OCI-LY7 (cell line): ENCODE measurements at regions not wholly inside any gene's neighbourhood (a gene's known extent, or its start where the extent isn't known, plus 50 kb on each side); places are given as distances from the start of the nearest gene placed in this dataset.

Experiments
- BruUV-seq: library from RNA; stranded (reverse); fragments of 400-500 nt; replicated peaks from 2 replicates; lab custom pipeline; 2021; lab: Mats Ljungman, UMichigan
- CTCF ChIA-PET: fragments of 300-600 bp; sonication (Branson Sonifier 250); formaldehyde crosslinking; loops from one replicate; lab custom pipeline; 2022; ENCODE audit warnings: antibody characterized with exemption; ENCODE audit not compliant: unreplicated experiment; lab: Charles Lee
- POLR2A ChIA-PET: fragments of 300-600 bp; sonication (Branson Sonifier 250); formaldehyde crosslinking; loops from one replicate; lab custom pipeline; 2022; ENCODE audit warnings: antibody characterized with exemption; lab: Charles Lee
- DNase-seq: peaks from one replicate; pipeline ENCODE4 v3.0.0-alpha.2; 2015; ENCODE audit warnings: low spot score
- H2AFZ ChIP-seq: fragments of 200-600 bp; sonication (generic), shearing (Covaris generic); 2 replicates; pipeline ENCODE4 v1.6.1; 2014; ENCODE audit warnings: mild to moderate bottlenecking, antibody characterized with exemption, low read length, moderate library complexity
- H3K27ac ChIP-seq: fragments of 200-600 bp; sonication (generic); 2 replicates; pipeline ENCODE4 v1.5.1; 2014; ENCODE audit warnings: mixed run types, low read depth, mild to moderate bottlenecking, moderate library complexity, low read length, inconsistent platforms; ENCODE audit not compliant: poor library complexity, severe bottlenecking
- H3K36me3 ChIP-seq: fragments of 200-600 bp; sonication (generic); 2 replicates; pipeline ENCODE4 v1.6.1; 2014; ENCODE audit warnings: mild to moderate bottlenecking, antibody characterized with exemption, low read length, moderate library complexity, mixed read lengths; ENCODE audit not compliant: insufficient read depth
- H3K4me1 ChIP-seq: fragments of 200-600 bp; sonication (generic); 2 replicates; pipeline ENCODE4 v1.5.1; 2014; ENCODE audit warnings: mild to moderate bottlenecking, low read length; ENCODE audit not compliant: insufficient read depth, poor library complexity, severe bottlenecking
- H3K4me2 ChIP-seq: fragments of 200-600 bp; sonication (generic); 2 replicates; pipeline ENCODE4 v1.6.1; 2014; ENCODE audit warnings: mild to moderate bottlenecking, low read length
- H3K4me3 ChIP-seq: fragments of 200-600 bp; sonication (generic); 2 replicates; pipeline ENCODE4 v1.5.1; 2014; ENCODE audit warnings: mild to moderate bottlenecking, low read depth, low read length; ENCODE audit not compliant: poor library complexity, severe bottlenecking
- H3K79me2 ChIP-seq: fragments of 200-600 bp; sonication (generic); 2 replicates; pipeline ENCODE4 v1.6.1; 2016; ENCODE audit warnings: low read depth, mild to moderate bottlenecking, low read length, moderate library complexity, mixed read lengths; ENCODE audit not compliant: insufficient read depth
- H3K9me2 ChIP-seq: fragments of 200-600 bp; sonication (generic); 2 replicates; pipeline ENCODE4 v1.6.1; 2016; ENCODE audit warnings: mild to moderate bottlenecking, low read length, mixed read lengths; ENCODE audit not compliant: insufficient read depth
- H3K9me3 ChIP-seq: fragments of 200-600 bp; sonication (generic); 2 replicates; pipeline ENCODE4 v1.6.1; 2014; ENCODE audit warnings: mild to moderate bottlenecking, mixed run types, low read length, mixed read lengths
- H4K20me1 ChIP-seq: fragments of 200-600 bp; sonication (generic); 2 replicates; pipeline ENCODE4 v1.6.1; 2014; ENCODE audit warnings: mild to moderate bottlenecking, antibody characterized with exemption, low read length, moderate library complexity, mixed read lengths; ENCODE audit not compliant: insufficient read depth
- EZH2phosphoT487 ChIP-seq: fragments of 200-600 bp; sonication (generic); IDR thresholded peaks from 2 replicates; pipeline ENCODE4 v1.6.1; 2018; ENCODE audit warnings: low read depth, borderline replicate concordance, mild to moderate bottlenecking, mixed run types, antibody characterized with exemption, low read length, moderate library complexity, mixed read lengths
- intact Hi-C: fragments of 100-400 bp; cut with micrococcal nuclease; formaldehyde crosslinking; loops from one replicate; pipeline ENCODE4 v1.10.0; 2022; ENCODE audit not compliant: unreplicated experiment
- TF ChIP-seq, protein P1 (sequence below): fragments of 200-600 bp; sonication (generic); conservative IDR thresholded peaks from 2 replicates; pipeline ENCODE4 v1.5.1; 2014; ENCODE audit warnings: mild to moderate bottlenecking, antibody characterized with exemption, low read length, moderate library complexity, mixed read lengths

DNA sequence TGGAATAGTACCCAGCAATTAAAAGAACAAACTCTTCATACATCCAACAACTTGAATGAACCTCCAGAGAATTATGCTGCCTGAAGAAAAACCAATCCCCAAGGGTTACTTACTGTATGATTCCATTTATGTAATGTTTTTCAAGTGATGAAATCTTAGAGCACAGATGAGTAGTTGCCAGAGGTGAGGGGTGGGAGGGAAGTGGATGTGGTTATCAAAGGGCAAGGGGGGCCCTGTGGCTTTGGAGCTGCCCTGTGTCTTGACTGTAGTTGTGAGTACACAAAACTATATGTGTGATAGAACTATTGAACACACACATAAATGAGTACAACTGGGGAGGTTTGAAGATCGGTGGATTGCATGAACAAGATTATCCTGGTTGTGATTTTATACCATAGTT lies 115.8 kb upstream of the SLC25A48 start:
- Histone ChIP-seq H3K9me2 (no peaks in the 10 kb centered on the region), H3K27ac (no peak overlapping the region), H3K4me2 (no peak overlapping the region), H2AFZ (no peak overlapping the region), H3K36me3 (no peaks in the 10 kb centered on the region), H3K9me3 (no peaks in the 10 kb centered on the region), H3K79me2 (no peaks in the 10 kb centered on the region), H3K4me1 (no peaks in the 10 kb centered on the region), H4K20me1 (no peaks in the 10 kb centered on the region), H3K4me3 (no peak overlapping the region)
- POLR2A ChIA-PET = no interaction called here
- DNase-seq = no peak
- intact Hi-C loops = no loop called here
- CTCF ChIA-PET = interaction anchor here (0.7 kb wide), 1 partner anchor 10 kb away, joined by 3 read pairs; no protein-coding TSS in a partner anchor
- BruUV-seq = no TSS peak
- TF ChIP-seq, protein P1, sequence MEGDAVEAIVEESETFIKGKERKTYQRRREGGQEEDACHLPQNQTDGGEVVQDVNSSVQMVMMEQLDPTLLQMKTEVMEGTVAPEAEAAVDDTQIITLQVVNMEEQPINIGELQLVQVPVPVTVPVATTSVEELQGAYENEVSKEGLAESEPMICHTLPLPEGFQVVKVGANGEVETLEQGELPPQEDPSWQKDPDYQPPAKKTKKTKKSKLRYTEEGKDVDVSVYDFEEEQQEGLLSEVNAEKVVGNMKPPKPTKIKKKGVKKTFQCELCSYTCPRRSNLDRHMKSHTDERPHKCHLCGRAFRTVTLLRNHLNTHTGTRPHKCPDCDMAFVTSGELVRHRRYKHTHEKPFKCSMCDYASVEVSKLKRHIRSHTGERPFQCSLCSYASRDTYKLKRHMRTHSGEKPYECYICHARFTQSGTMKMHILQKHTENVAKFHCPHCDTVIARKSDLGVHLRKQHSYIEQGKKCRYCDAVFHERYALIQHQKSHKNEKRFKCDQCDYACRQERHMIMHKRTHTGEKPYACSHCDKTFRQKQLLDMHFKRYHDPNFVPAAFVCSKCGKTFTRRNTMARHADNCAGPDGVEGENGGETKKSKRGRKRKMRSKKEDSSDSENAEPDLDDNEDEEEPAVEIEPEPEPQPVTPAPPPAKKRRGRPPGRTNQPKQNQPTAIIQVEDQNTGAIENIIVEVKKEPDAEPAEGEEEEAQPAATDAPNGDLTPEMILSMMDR = no peak
- no peak for TF ChIP-seq EZH2phosphoT487

DNA sequence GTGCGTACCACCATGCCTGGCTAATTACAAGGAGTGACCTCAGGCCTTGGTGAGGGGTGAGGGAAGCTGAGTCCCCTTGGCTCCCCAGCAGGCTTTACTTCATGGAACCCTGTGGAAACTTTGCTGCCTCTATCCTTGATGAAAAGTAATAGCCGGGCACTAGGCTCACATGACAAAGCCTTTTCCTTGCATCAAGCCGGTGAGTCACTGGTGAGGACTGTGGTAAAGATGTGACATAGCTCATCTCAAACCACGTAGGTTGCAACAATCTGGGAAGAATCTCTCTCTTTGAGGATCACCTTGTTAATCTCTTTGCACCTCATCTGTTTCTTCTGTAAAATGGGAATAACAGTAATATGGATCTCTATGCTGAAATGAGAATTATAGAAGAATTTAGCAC lies 116.3 kb upstream of the SLC25A48 start:
- BruUV-seq = no TSS peak
- intact Hi-C loops = no loop called here

More for the DNA sequence above, 116.3 kb upstream of the SLC25A48 start:
- Histone ChIP-seq H3K36me3 (no peaks in the 10 kb centered on the region), H4K20me1 (no peaks in the 10 kb centered on the region), H3K4me2 (no peak overlapping the region), H3K27ac (no peak overlapping the region), H2AFZ (no peak overlapping the region), H3K79me2 (no peaks in the 10 kb centered on the region), H3K9me3 (no peaks in the 10 kb centered on the region), H3K9me2 (no peaks in the 10 kb centered on the region), H3K4me3 (no peak overlapping the region), H3K4me1 (no peaks in the 10 kb centered on the region)
- ChIA-PET CTCF (interaction anchor here (0.5 to 0.7 kb wide), 2 partner anchors 11 to 25 kb away, joined by 3 to 5 read pairs; no protein-coding TSS in a partner anchor), POLR2A (no interaction called here)
- TF ChIP-seq, protein P1 = no peak
- TF ChIP-seq EZH2phosphoT487 = no peak
- DNase-seq = no peak
